ENCODE measurements at regions not wholly inside any gene's neighbourhood (a gene's known extent, or its start where the extent isn't known, plus 50 kb on each side); places are given as distances from the start of the nearest gene placed in this dataset.

- no peak for DNase-seq
- no peaks in the 10 kb centered on the region for H3K36me3 Mint-ChIP-seq (ENCODE audit: low read depth)
- H3K9me3 Mint-ChIP-seq = no peaks in the 10 kb centered on the region
- no peak overlapping the region for H3K27ac Mint-ChIP-seq
- H3K27me3 Mint-ChIP-seq = no peaks in the 10 kb centered on the region
- intact Hi-C loops (cut with micrococcal nuclease) = no loop called here
- no peaks in the 10 kb centered on the region for H3K4me1 Mint-ChIP-seq
- no peak overlapping the region for H3K4me3 Mint-ChIP-seq
Observed at GRCh38 chr12:87793131-87793530, 236.1 kb downstream of the C12orf50 start.

DNA sequence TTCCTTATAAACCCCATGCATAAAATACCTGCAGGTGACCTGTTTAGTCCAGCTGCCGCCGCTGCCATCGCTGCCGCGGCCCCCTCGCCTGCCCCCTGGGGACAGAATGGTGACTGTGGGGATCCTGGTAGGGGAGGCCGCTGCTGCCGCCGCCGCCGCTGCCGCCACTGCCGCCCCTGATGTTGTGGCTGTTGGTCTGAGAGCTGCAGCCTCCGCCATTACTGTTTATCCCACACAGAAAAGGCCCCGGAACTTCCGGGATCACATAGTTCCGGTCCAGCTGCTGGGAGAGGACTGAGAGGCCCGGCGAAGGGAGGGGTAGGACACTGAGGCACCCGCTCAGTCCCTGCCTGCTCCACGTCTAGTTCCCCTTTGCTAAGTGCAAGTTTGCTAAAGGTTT lies 244.9 kb downstream of the C12orf50 start:
- H3K36me3 Mint-ChIP-seq (ENCODE audit: low read depth) = no peaks in the 10 kb centered on the region
- intact Hi-C loops (cut with micrococcal nuclease) = no loop called here
- H3K27me3 Mint-ChIP-seq = no peaks in the 10 kb centered on the region
- H3K4me1 Mint-ChIP-seq = no peaks in the 10 kb centered on the region
- no peak overlapping the region for H3K27ac Mint-ChIP-seq
- H3K9me3 Mint-ChIP-seq = no peaks in the 10 kb centered on the region
- DNase-seq = no peak
- no peak overlapping the region for H3K4me3 Mint-ChIP-seq

DNA sequence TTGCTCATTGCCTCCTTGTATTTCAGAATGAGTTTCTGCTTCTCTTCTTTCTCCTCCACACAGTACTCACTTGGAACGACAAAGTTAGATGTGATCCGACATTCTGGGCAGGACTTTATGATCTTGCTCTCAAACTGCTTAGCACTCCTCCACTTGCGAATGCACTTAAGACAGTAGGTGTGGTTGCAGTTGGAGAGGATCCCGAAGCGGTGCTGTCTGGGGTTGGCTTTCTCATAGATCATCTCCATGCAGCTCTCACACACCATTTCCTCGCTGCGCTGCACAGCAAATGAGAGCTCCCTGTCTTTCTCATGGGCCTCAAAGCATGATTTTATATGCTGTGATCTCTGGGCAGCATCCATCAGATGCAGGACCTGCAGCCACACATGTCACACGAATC lies 245.7 kb downstream of the C12orf50 start:
- no peaks in the 10 kb centered on the region for H3K36me3 Mint-ChIP-seq (ENCODE audit: low read depth)
- H3K27ac Mint-ChIP-seq = no peak overlapping the region
- no peaks in the 10 kb centered on the region for H3K4me1 Mint-ChIP-seq
- no peaks in the 10 kb centered on the region for H3K9me3 Mint-ChIP-seq
- no peak for DNase-seq
- H3K4me3 Mint-ChIP-seq = no peak overlapping the region
- H3K27me3 Mint-ChIP-seq = no peaks in the 10 kb centered on the region
- intact Hi-C loops (cut with micrococcal nuclease) = no loop called here

DNA sequence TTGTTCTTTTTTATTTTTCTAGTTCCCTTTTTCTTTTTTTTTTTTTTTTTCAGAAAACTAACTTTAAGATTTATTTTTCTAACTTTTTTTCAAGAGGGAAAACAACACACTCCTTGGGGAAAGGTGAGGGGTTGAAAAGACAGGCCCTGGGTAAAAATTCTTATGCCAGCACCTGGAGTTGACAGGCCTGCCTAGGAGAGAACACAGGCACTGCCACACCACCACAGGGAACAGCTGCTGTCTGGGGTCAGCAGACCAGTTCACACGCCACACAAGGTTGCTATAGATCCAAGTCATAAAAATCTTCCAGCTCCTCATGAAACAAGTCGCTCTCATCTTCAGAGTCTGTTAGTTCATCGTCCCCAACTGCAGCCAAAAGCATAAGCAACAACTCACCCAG lies 246.4 kb downstream of the C12orf50 start:
- Mint-ChIP-seq H3K4me3 (no peak overlapping the region), H3K36me3 (ENCODE audit: low read depth) (no peaks in the 10 kb centered on the region), H3K4me1 (no peaks in the 10 kb centered on the region), H3K9me3 (no peaks in the 10 kb centered on the region), H3K27me3 (no peaks in the 10 kb centered on the region), H3K27ac (no peak overlapping the region)
- no peak for DNase-seq
- intact Hi-C loops (cut with micrococcal nuclease) = no loop called here

DNA sequence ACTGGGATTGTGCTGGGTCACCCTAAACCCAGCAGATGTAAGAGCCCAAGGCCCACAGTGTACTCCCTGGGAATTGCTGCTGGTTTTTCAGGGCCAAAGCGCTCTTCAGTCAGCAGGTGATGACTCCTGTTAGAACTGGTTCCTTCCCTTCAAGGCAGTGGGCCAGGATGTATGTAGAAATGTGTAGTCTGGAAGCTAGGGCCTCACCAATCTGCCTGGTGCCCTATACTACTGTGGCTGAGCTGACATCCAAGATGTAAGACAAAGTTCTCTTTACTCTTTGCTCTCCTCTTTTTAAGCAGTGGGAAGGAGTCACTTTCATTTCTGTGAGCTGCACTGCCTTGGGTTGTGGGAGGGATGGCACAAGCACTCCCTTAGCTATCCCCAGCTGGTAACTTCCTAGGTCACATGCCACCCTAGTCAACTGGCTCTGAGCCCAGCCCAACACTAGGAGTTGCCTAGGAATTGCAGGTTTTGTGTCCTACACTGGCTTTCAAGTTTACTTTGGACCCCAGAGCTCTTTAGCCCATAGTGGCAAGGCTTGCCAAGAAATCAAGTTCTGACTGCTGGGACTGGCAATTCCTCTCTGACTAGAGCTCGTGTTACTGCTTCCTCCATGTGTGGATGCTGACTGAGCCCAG lies 249.2 kb downstream of the C12orf50 start:
- Mint-ChIP-seq H3K36me3 (ENCODE audit: low read depth) (no peaks in the 10 kb centered on the region), H3K9me3 (no peaks in the 10 kb centered on the region), H3K27ac (no peak overlapping the region), H3K4me3 (no peak overlapping the region), H3K4me1 (no peaks in the 10 kb centered on the region), H3K27me3 (no peaks in the 10 kb centered on the region)
- intact Hi-C loops (cut with micrococcal nuclease) = no loop called here
- DNase-seq = no peak

- Mint-ChIP-seq H3K9me3 (no peaks in the 10 kb centered on the region), H3K4me1 (no peaks in the 10 kb centered on the region), H3K27me3 (no peaks in the 10 kb centered on the region), H3K36me3 (ENCODE audit: low read depth) (no peaks in the 10 kb centered on the region), H3K27ac (no peak overlapping the region), H3K4me3 (no peak overlapping the region)
- no peak for DNase-seq
- intact Hi-C loops (cut with micrococcal nuclease) = no loop called here
Observed at GRCh38 chr12:87779016-87779415, 250.2 kb downstream of the C12orf50 start.

- DNase-seq = no peak
- no peaks in the 10 kb centered on the region for H3K9me3 Mint-ChIP-seq
- no peaks in the 10 kb centered on the region for H3K36me3 Mint-ChIP-seq (ENCODE audit: low read depth)
- no peak overlapping the region for H3K27ac Mint-ChIP-seq
- intact Hi-C loops (cut with micrococcal nuclease) = no loop called here
- no peaks in the 10 kb centered on the region for H3K4me1 Mint-ChIP-seq
- H3K27me3 Mint-ChIP-seq = no peaks in the 10 kb centered on the region
- no peak overlapping the region for H3K4me3 Mint-ChIP-seq
Observed at GRCh38 chr12:87778065-87778464, 251.1 kb downstream of the C12orf50 start.

DNA sequence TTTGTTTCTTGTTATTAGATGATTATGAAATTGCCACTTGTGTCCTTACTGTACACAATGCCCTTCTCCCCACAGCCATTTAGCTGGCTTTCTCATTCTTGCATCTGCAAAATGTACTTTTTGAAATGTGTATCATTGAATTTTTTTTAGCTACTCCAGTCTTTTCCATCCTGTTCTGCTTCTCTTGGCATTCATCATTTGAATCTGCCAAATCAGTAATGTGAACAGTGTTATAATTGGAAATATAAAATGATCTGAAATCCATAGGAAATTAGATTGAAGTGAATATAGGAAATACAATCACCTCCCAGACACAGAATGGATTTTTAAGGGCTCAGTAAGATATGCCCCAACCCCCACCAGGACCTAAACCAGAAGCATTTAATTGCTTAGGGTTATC lies 253.4 kb downstream of the C12orf50 start:
- Mint-ChIP-seq H3K27ac (no peak overlapping the region), H3K4me1 (no peaks in the 10 kb centered on the region), H3K9me3 (no peaks in the 10 kb centered on the region), H3K27me3 (no peaks in the 10 kb centered on the region), H3K36me3 (ENCODE audit: low read depth) (no peaks in the 10 kb centered on the region), H3K4me3 (no peak overlapping the region)
- DNase-seq = no peak
- intact Hi-C loops (cut with micrococcal nuclease) = no loop called here

DNA sequence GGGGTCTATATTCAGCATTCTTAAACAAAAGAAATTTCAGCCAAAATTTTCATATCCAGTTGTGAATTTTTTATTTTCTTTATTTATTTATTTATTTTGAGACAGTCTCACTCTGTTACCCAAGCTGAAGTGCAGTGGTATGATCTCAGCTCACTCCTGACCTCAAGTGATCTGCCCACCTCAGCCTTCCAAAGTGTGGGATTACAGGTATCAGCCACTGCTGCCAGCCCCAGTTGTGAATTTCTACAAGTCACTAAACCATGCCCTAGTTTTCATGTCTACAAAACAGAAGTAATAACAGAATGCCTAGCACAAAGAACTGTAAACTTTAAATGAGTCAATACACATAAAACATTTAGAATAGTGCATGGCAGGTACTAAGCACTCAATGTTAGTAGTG lies 254.2 kb downstream of the C12orf50 start:
- Mint-ChIP-seq H3K4me1 (no peaks in the 10 kb centered on the region), H3K9me3 (no peaks in the 10 kb centered on the region), H3K27ac (no peak overlapping the region), H3K27me3 (no peaks in the 10 kb centered on the region), H3K36me3 (ENCODE audit: low read depth) (no peaks in the 10 kb centered on the region), H3K4me3 (no peak overlapping the region)
- no peak for DNase-seq
- intact Hi-C loops (cut with micrococcal nuclease) = no loop called here

DNA sequence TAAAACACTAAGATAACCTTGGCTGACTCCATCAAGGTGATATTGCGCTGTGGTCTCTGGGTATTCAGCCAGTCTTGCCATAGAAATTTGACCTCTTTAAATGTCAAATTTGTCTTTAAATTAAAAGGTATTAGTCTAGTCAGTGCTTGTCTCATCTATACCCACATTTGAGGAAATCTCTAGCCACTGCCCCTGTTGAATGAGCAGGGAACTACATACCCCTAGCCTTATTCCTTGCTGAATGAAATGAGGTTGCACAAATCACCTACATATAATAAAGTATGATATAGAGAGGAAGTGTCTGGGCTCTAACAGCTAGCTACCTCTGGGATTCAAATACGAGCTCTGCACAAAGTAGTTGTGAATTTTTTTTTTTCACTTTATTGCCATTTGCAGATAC lies 256.8 kb downstream of the C12orf50 start:
- intact Hi-C loops (cut with micrococcal nuclease) = no loop called here
- DNase-seq = no peak
- no peaks in the 10 kb centered on the region for H3K27me3 Mint-ChIP-seq
- no peaks in the 10 kb centered on the region for H3K36me3 Mint-ChIP-seq (ENCODE audit: low read depth)
- H3K4me1 Mint-ChIP-seq = no peaks in the 10 kb centered on the region
- no peaks in the 10 kb centered on the region for H3K9me3 Mint-ChIP-seq
- no peak overlapping the region for H3K4me3 Mint-ChIP-seq
- H3K27ac Mint-ChIP-seq = no peak overlapping the region

DNA sequence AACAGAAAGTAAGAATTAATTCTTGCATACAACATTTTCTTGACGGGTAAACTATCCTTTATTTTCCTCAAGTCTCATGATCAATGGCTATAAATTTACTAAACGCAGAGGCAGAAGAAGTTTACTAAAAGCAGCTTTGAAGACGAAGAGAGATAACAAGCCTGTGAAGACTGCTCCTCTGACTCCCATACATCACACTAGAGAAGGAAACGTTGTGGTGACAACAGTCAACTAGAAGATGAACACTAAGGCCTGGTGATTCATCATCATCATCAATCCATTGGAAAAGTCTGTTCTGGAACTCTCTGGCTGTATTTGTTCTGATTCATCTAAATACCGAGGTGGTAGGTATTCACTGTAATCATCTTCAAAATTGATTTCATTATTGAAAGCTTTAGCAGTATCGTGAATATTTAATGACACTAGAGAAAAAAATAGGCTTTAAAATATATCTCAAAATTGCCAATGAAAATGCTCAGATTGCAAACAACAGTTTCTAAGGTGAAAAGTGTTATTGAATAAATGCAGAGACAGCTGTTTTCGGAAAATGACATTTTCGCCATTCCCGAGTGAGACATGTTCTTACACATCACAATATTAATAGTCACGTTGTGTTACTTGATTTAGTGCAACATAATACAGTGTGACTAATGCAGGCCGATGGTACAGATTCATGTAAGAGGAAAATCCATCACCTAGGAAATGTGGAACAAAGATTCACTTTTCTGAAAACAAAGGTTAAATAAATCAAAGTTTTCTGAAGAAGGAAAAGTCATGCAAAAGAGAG lies 260.5 kb downstream of the C12orf50 start:
- Mint-ChIP-seq H3K4me1 (no peaks in the 10 kb centered on the region), H3K4me3 (no peak overlapping the region)
- intact Hi-C loops (cut with micrococcal nuclease) = no loop called here

GRCh38 chr12:87766044-87766443 lies 263.2 kb downstream of the C12orf50 start:
- intact Hi-C loops (cut with micrococcal nuclease) = no loop called here
- Mint-ChIP-seq H3K27ac (no peak overlapping the region), H3K4me3 (no peak overlapping the region), H3K27me3 (no peaks in the 10 kb centered on the region), H3K36me3 (ENCODE audit: low read depth) (no peaks in the 10 kb centered on the region), H3K9me3 (no peaks in the 10 kb centered on the region), H3K4me1 (no peaks in the 10 kb centered on the region)
- DNase-seq = no peak

More for the DNA sequence above, 260.5 kb downstream of the C12orf50 start:
- Mint-ChIP-seq H3K27ac (no peak overlapping the region), H3K9me3 (no peaks in the 10 kb centered on the region), H3K27me3 (no peaks in the 10 kb centered on the region), H3K36me3 (ENCODE audit: low read depth) (no peaks in the 10 kb centered on the region)
- DNase-seq = no peak

- H3K9me3 Mint-ChIP-seq = no peaks in the 10 kb centered on the region
- no peaks in the 10 kb centered on the region for H3K27me3 Mint-ChIP-seq
- H3K36me3 Mint-ChIP-seq (ENCODE audit: low read depth) = no peaks in the 10 kb centered on the region
- H3K4me3 Mint-ChIP-seq = no peak overlapping the region
- H3K27ac Mint-ChIP-seq = no peak overlapping the region
- DNase-seq = no peak
- no peaks in the 10 kb centered on the region for H3K4me1 Mint-ChIP-seq
- intact Hi-C loops (cut with micrococcal nuclease) = no loop called here
Observed at GRCh38 chr12:87760943-87761342, 268.3 kb downstream of the C12orf50 start.

DNA sequence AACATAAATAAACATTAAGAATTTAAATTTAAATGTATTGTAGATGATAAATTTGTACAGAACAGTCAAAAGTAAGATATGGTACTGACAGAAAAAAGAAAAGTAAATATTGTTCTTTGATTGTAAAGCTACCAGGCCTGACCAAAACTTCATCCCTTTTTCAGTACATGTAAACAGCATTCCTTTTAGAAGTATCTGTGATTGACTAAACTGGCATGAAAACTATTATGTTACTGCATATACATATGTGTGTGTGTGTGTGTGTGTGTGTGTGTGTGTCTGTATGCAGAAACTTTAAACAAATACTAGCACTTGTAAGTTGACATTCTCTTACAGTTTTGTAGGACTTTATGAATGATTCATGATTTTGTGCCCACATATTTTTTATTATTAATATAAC lies 270.9 kb downstream of the C12orf50 start:
- no peaks in the 10 kb centered on the region for H3K9me3 Mint-ChIP-seq
- no peaks in the 10 kb centered on the region for H3K36me3 Mint-ChIP-seq (ENCODE audit: low read depth)
- no peaks in the 10 kb centered on the region for H3K4me1 Mint-ChIP-seq
- no peak overlapping the region for H3K4me3 Mint-ChIP-seq
- no peak overlapping the region for H3K27ac Mint-ChIP-seq
- DNase-seq = no peak
- no peaks in the 10 kb centered on the region for H3K27me3 Mint-ChIP-seq
- intact Hi-C loops (cut with micrococcal nuclease) = no loop called here

- Mint-ChIP-seq H3K36me3 (ENCODE audit: low read depth) (no peaks in the 10 kb centered on the region), H3K4me1 (no peaks in the 10 kb centered on the region), H3K4me3 (no peak overlapping the region), H3K9me3 (no peaks in the 10 kb centered on the region), H3K27me3 (no peaks in the 10 kb centered on the region), H3K27ac (no peak overlapping the region)
- intact Hi-C loops (cut with micrococcal nuclease) = no loop called here
- no peak for DNase-seq
Observed at GRCh38 chr12:87756721-87757120, 272.5 kb downstream of the C12orf50 start.
